Glutamatergic neuron (in vitro differentiated cells): ENCODE measurements at regions not wholly inside any gene's neighbourhood (a gene's known extent, or its start where the extent isn't known, plus 50 kb on each side); places are given as distances from the start of the nearest gene placed in this dataset.

ENCODE experiments used
- DNase-seq: peaks from one replicate; pipeline ENCODE4 v3.0.0; 2022
- H3K27ac Mint-ChIP-seq: one replicate; pipeline ENCODE4 v1.8.0; 2020; ENCODE audit warnings: mild to moderate bottlenecking, mixed read lengths, inconsistent platforms; ENCODE audit not compliant: unreplicated experiment
- H3K27me3 Mint-ChIP-seq: one replicate; pipeline ENCODE4 v1.8.0; 2020; ENCODE audit warnings: mild to moderate bottlenecking, moderate library complexity, mixed read lengths, inconsistent platforms; ENCODE audit not compliant: unreplicated experiment
- H3K36me3 Mint-ChIP-seq: one replicate; pipeline ENCODE4 v1.8.0; 2020; ENCODE audit warnings: mild to moderate bottlenecking, mixed read lengths, inconsistent platforms; ENCODE audit not compliant: unreplicated experiment
- H3K4me1 Mint-ChIP-seq: one replicate; pipeline ENCODE4 v1.8.0; 2020; ENCODE audit warnings: mild to moderate bottlenecking, low read depth, mixed read lengths, inconsistent platforms; ENCODE audit not compliant: unreplicated experiment
- H3K4me3 Mint-ChIP-seq: one replicate; pipeline ENCODE4 v1.8.0; 2020; ENCODE audit warnings: mild to moderate bottlenecking, mixed read lengths, inconsistent platforms; ENCODE audit not compliant: unreplicated experiment
- H3K9me3 Mint-ChIP-seq: one replicate; pipeline ENCODE4 v1.8.0; 2020; ENCODE audit warnings: mild to moderate bottlenecking, moderate library complexity, mixed read lengths, inconsistent platforms; ENCODE audit not compliant: unreplicated experiment
- TF ChIP-seq, protein P1 (sequence below): fragments of 200-600 bp; sonication (generic); IDR thresholded peaks from one replicate; pipeline ENCODE4 v1.5.0; 2021; ENCODE audit not compliant: partially characterized antibody, unreplicated experiment

DNA sequence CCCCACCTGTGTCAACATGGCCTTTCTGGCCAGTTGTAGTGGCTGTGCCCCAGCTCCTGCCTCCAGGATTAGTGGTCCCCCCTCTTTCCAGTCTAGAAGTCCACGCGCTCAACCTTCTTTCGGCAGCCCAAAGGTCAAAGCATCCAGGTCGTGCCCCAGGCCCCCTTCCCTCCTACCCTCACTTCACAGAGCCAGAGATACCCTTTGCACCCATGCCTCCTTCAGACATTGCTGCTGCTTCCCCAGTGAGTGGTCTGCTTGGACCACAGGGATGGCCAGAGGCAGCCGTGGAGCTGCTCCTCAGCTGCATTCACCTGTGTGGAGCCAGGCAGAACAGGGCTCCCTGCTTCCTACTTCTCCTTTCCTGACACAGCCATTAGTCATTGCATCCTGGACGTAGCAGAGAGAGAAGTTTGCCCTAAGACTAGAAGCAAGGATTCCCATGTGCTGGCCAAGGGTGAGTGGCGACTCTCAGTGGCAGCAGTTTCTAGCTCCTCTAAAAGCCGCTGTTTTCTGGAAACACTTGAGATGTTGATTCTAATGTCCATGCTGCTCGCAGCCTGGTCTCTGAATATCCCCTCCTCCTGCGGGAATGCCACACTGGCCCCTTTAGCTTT, 243.1 kb upstream of the SHH start:
- Mint-ChIP-seq H3K4me1 (no peaks in the 10 kb centered on the region), H3K36me3 (no peaks in the 10 kb centered on the region), H3K27ac (no peak overlapping the region), H3K9me3 (peaks cover 3% of the 10 kb centered on the region), H3K4me3 (no peak overlapping the region), H3K27me3 (peaks cover 5% of the 10 kb centered on the region)
- TF ChIP-seq, protein P1, sequence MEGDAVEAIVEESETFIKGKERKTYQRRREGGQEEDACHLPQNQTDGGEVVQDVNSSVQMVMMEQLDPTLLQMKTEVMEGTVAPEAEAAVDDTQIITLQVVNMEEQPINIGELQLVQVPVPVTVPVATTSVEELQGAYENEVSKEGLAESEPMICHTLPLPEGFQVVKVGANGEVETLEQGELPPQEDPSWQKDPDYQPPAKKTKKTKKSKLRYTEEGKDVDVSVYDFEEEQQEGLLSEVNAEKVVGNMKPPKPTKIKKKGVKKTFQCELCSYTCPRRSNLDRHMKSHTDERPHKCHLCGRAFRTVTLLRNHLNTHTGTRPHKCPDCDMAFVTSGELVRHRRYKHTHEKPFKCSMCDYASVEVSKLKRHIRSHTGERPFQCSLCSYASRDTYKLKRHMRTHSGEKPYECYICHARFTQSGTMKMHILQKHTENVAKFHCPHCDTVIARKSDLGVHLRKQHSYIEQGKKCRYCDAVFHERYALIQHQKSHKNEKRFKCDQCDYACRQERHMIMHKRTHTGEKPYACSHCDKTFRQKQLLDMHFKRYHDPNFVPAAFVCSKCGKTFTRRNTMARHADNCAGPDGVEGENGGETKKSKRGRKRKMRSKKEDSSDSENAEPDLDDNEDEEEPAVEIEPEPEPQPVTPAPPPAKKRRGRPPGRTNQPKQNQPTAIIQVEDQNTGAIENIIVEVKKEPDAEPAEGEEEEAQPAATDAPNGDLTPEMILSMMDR = no peak
- DNase-seq = no peak

DNA sequence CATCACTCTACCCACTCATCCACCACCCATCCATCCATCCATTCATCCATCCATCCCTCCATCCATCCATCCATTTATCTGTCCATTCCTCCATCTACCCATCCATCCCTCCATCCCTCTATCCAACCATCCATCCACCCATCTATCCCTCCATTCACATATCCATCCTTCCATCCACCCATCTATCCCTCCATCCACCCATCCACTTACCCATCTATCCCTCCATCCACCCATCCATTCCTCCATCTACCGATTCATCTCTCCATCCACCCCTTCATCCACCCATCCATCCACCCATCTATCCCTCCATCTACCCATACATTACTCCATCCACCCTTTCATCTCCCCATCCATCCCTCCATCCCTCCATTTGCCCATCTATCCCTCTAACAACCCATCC, 239.6 kb upstream of the SHH start:
- H3K4me1 Mint-ChIP-seq = no peaks in the 10 kb centered on the region
- H3K27me3 Mint-ChIP-seq = peaks cover 3% of the 10 kb centered on the region
- peaks cover 3% of the 10 kb centered on the region for H3K36me3 Mint-ChIP-seq
- peaks cover 4% of the 10 kb centered on the region for H3K9me3 Mint-ChIP-seq
- H3K4me3 Mint-ChIP-seq = no peak overlapping the region
- no peak for DNase-seq
- TF ChIP-seq, protein P1 = no peak
- no peak overlapping the region for H3K27ac Mint-ChIP-seq

DNA sequence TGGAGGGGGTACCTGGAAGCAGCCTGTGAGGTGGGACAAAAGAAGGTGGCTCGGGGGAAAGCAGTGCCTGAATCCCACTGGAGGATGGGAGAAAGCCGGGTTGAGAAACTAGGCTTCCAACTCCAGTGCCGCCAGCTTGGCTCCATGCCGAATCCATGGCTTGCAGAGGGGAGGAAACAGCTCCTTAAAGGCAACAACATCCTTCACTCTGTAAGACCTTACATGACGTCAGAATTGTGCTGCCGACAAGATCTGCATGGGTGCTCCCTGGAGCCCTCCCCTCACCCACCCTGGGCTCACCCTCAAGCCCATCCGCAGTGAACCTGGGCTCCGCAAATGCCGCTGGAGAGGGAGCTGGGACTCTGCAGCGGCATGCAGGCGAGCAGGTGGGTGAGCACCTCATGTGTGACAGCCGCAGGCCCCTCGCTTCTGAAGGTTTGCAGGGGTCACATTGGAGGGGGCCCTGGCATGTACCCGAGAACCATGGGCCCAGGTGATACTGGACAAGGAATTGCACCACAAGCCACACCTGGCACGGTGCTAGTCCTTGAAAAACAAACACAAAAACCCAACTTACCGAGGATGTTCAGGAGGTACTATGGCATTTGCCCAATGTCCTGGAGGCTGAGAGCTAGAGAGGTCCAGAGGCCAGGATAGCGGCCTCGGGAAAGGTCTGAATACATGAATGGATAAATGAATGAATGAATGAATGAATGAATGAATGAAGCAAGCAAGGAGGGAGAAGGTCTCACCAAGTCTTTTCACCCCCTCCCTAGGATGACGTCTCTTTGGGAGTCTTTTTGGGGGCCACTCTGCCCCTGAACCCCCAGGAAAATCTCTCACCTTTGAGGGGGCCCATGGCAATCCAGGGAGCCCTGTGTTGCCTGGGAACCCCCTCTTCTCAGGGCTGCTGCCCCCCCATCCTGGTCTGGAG, 238.6 kb upstream of the SHH start:
- TF ChIP-seq, protein P1 = no peak
- Mint-ChIP-seq H3K36me3 (peaks cover 3% of the 10 kb centered on the region), H3K4me1 (no peaks in the 10 kb centered on the region), H3K27ac (no peak overlapping the region), H3K4me3 (no peak overlapping the region), H3K9me3 (peaks cover 4% of the 10 kb centered on the region), H3K27me3 (peaks cover 3% of the 10 kb centered on the region)
- DNase-seq = no peak

DNA sequence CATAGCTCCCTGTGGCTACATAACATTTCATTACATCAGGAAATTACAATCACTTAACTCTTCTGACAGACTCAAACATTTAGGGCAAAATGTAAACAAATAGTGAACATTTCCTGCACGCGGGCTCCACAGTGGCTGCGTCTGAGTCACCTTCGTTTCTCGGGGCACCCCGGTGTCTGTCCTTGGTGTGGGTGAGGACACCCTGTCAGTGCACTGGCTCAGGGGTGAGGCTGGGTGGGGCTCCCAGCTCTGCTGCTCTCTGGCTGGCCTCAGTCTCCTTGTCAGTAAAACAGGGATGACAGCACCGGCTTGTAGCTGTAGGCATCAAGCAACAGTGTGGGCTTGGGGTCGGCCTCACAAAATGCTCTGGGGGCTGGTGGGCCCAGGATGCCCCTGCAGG, 237.1 kb upstream of the SHH start:
- TF ChIP-seq, protein P1 = no peak
- H3K9me3 Mint-ChIP-seq = peaks cover 4% of the 10 kb centered on the region
- peaks cover 3% of the 10 kb centered on the region for H3K36me3 Mint-ChIP-seq
- no peak overlapping the region for H3K4me3 Mint-ChIP-seq
- no peaks in the 10 kb centered on the region for H3K4me1 Mint-ChIP-seq
- no peak for DNase-seq
- H3K27me3 Mint-ChIP-seq = peaks cover 3% of the 10 kb centered on the region
- no peak overlapping the region for H3K27ac Mint-ChIP-seq

DNA sequence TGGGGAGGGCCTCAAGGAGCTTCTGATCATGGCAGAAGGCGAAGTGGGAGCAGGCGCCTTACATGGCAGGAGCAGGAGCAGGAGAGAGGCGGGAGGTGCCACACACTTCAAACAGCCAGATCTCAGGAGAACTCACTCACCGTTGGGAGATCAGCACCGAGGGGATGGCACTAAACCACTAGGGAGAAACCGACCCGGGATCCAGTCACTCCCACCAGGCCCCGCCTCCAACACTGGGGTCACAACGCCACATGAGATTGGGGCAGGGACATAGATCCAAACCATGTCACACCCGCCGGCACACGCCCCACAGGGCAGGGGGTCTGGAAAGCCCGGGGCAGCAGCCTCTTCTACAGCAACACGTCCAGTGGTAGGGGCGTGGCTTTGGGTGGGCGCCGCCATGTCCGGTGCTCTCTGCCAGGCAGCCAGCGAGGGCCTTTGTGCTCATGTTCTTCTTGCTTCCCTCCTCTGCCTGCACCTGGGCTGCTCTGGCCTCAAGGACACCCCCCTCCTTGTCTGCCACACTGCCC, 233.8 kb upstream of the SHH start:
- H3K27me3 Mint-ChIP-seq = no peaks in the 10 kb centered on the region
- H3K9me3 Mint-ChIP-seq = peaks cover 3% of the 10 kb centered on the region
- H3K36me3 Mint-ChIP-seq = peaks cover 3% of the 10 kb centered on the region
- H3K4me1 Mint-ChIP-seq = no peaks in the 10 kb centered on the region
- H3K4me3 Mint-ChIP-seq = no peak overlapping the region
- no peak overlapping the region for H3K27ac Mint-ChIP-seq
- TF ChIP-seq, protein P1 = no peak
- DNase-seq = no peak
